ENCODE measurements at regions not wholly inside any gene's neighbourhood (a gene's known extent, or its start where the extent isn't known, plus 50 kb on each side); places are given as distances from the start of the nearest gene placed in this dataset.
A peak's percentile ranks its signal among the peaks of the same experiment; 100 is the strongest.

- H3K36me3 Mint-ChIP-seq = no peaks in the 10 kb centered on the region
- no peak for DNase-seq
- no peaks in the 10 kb centered on the region for H3K27me3 Mint-ChIP-seq
- no peak overlapping the region for H3K4me3 Mint-ChIP-seq
- no peaks in the 10 kb centered on the region for H3K36me3 ChIP-seq (ENCODE audit: control insufficient read depth in 2 of 3, insufficient read depth in 3 of 3, low read length in 3 of 3)
- no peak for ATAC-seq
- H3K27me3 ChIP-seq (ENCODE audit: control insufficient read depth in 2 of 2, insufficient read depth in 2 of 2, low read length in 2 of 2) = no peaks in the 10 kb centered on the region
- no peaks in the 10 kb centered on the region for H3K4me1 ChIP-seq (ENCODE audit: control insufficient read depth in 2 of 2, insufficient read depth in 2 of 2, low read length in 2 of 2)
- POLR2A ChIA-PET = no interaction called here
- CTCF ChIA-PET = no interaction called here
- no peak overlapping the region for H3K27ac ChIP-seq (ENCODE audit: low read depth, low read length)
- no peaks in the 10 kb centered on the region for H3K9me3 ChIP-seq (ENCODE audit: control insufficient read depth in 2 of 3, low read length in 3 of 3)
- H3K9me3 Mint-ChIP-seq = peaks cover 0 to 21% (median 0%) of the 10 kb centered on the region in 11 donors
- H3K4me1 Mint-ChIP-seq = no peaks in the 10 kb centered on the region
- intact Hi-C loops (cut with micrococcal nuclease) = no loop called here
- H3K4me3 ChIP-seq (ENCODE audit: low read length) = no peak overlapping the region
- H3K27ac Mint-ChIP-seq = no peak overlapping the region
Measured at GRCh38 chr4:64533159-64533558, 123.9 kb upstream of the TECRL start.

GRCh38 chr4:64520421-64520820, 111.2 kb upstream of the TECRL start:
- peaks cover 0 to 16% (median 1%) of the 10 kb centered on the region in 11 donors for H3K9me3 Mint-ChIP-seq
- ChIA-PET CTCF (no interaction called here), POLR2A (no interaction called here)
- H3K27me3 Mint-ChIP-seq = no peaks in the 10 kb centered on the region
- no peak overlapping the region for H3K27ac Mint-ChIP-seq
- ATAC-seq (no peak), DNase-seq (no peak)
- Histone ChIP-seq H3K4me1 (ENCODE audit: control insufficient read depth in 2 of 2, insufficient read depth in 2 of 2, low read length in 2 of 2) (no peaks in the 10 kb centered on the region), H3K27me3 (ENCODE audit: control insufficient read depth in 2 of 2, insufficient read depth in 2 of 2, low read length in 2 of 2) (no peaks in the 10 kb centered on the region), H3K27ac (ENCODE audit: low read depth, low read length) (no peak overlapping the region), H3K9me3 (ENCODE audit: control insufficient read depth in 2 of 3, low read length in 3 of 3) (no peaks in the 10 kb centered on the region), H3K36me3 (ENCODE audit: control insufficient read depth in 2 of 3, insufficient read depth in 3 of 3, low read length in 3 of 3) (no peaks in the 10 kb centered on the region), H3K4me3 (ENCODE audit: low read length) (no peak overlapping the region)
- no peaks in the 10 kb centered on the region for H3K36me3 Mint-ChIP-seq
- intact Hi-C loops (cut with micrococcal nuclease) = no loop called here
- no peak overlapping the region for H3K4me3 Mint-ChIP-seq
- H3K4me1 Mint-ChIP-seq = no peaks in the 10 kb centered on the region

GRCh38 chr4:64518600-64518999, 109.3 kb upstream of the TECRL start:
- Mint-ChIP-seq H3K4me1 (no peaks in the 10 kb centered on the region), H3K4me3 (no peak overlapping the region), H3K9me3 (peaks cover 0 to 10% (median 1%) of the 10 kb centered on the region in 11 donors), H3K27ac (no peak overlapping the region), H3K36me3 (no peaks in the 10 kb centered on the region), H3K27me3 (no peaks in the 10 kb centered on the region)
- no peaks in the 10 kb centered on the region for H3K27me3 ChIP-seq (ENCODE audit: control insufficient read depth in 2 of 2, insufficient read depth in 2 of 2, low read length in 2 of 2)
- no peak overlapping the region for H3K4me3 ChIP-seq (ENCODE audit: low read length)
- CTCF ChIA-PET = no interaction called here
- POLR2A ChIA-PET = no interaction called here
- ATAC-seq (no peak), DNase-seq (no peak)
- no peaks in the 10 kb centered on the region for H3K9me3 ChIP-seq (ENCODE audit: control insufficient read depth in 2 of 3, low read length in 3 of 3)
- intact Hi-C loops (cut with micrococcal nuclease) = no loop called here
- H3K4me1 ChIP-seq (ENCODE audit: control insufficient read depth in 2 of 2, insufficient read depth in 2 of 2, low read length in 2 of 2) = no peaks in the 10 kb centered on the region
- H3K36me3 ChIP-seq (ENCODE audit: control insufficient read depth in 2 of 3, insufficient read depth in 3 of 3, low read length in 3 of 3) = no peaks in the 10 kb centered on the region
- H3K27ac ChIP-seq (ENCODE audit: low read depth, low read length) = no peak overlapping the region

GRCh38 chr4:64516176-64516575, 106.9 kb upstream of the TECRL start:
- Histone ChIP-seq H3K27ac (ENCODE audit: low read depth, low read length) (no peak overlapping the region), H3K27me3 (ENCODE audit: control insufficient read depth in 2 of 2, insufficient read depth in 2 of 2, low read length in 2 of 2) (no peaks in the 10 kb centered on the region), H3K36me3 (ENCODE audit: control insufficient read depth in 2 of 3, insufficient read depth in 3 of 3, low read length in 3 of 3) (no peaks in the 10 kb centered on the region), H3K4me3 (ENCODE audit: low read length) (no peak overlapping the region), H3K9me3 (ENCODE audit: control insufficient read depth in 2 of 3, low read length in 3 of 3) (no peaks in the 10 kb centered on the region), H3K4me1 (ENCODE audit: control insufficient read depth in 2 of 2, insufficient read depth in 2 of 2, low read length in 2 of 2) (no peaks in the 10 kb centered on the region)
- Mint-ChIP-seq H3K9me3 (peaks cover 0 to 10% (median 1%) of the 10 kb centered on the region in 11 donors), H3K36me3 (no peaks in the 10 kb centered on the region), H3K27ac (no peak overlapping the region), H3K27me3 (no peaks in the 10 kb centered on the region), H3K4me3 (no peak overlapping the region), H3K4me1 (no peaks in the 10 kb centered on the region)
- DNase-seq (no peak), ATAC-seq (no peak)
- intact Hi-C loops (cut with micrococcal nuclease) = no loop called here
- ChIA-PET POLR2A (no interaction called here), CTCF (no interaction called here)

GRCh38 chr4:64508089-64508488, 98.8 kb upstream of the TECRL start:
- intact Hi-C loops (cut with micrococcal nuclease) = no loop called here
- no peak overlapping the region for H3K27ac Mint-ChIP-seq
- H3K4me3 Mint-ChIP-seq = no peak overlapping the region

GRCh38 chr4:64503945-64504675, 94.9 kb upstream of the TECRL start:
- Mint-ChIP-seq H3K4me1 (no peaks in the 10 kb centered on the region), H3K4me3 (no peak overlapping the region), H3K27ac (no peak overlapping the region), H3K27me3 (no peaks in the 10 kb centered on the region), H3K9me3 (peaks cover 0 to 19% (median 4%) of the 10 kb centered on the region in 11 donors), H3K36me3 (peaks cover 0 to 3% (median 0%) of the 10 kb centered on the region in 5 donors)
- Histone ChIP-seq H3K4me1 (ENCODE audit: control insufficient read depth in 2 of 2, insufficient read depth in 2 of 2, low read length in 2 of 2) (no peaks in the 10 kb centered on the region), H3K36me3 (ENCODE audit: control insufficient read depth in 2 of 3, insufficient read depth in 3 of 3, low read length in 3 of 3) (no peaks in the 10 kb centered on the region), H3K9me3 (ENCODE audit: control insufficient read depth in 2 of 3, low read length in 3 of 3) (peaks cover 0 to 3% (median 0%) of the 10 kb centered on the region in 3 experiments), H3K27ac (ENCODE audit: low read depth, low read length) (no peak overlapping the region), H3K4me3 (ENCODE audit: low read length) (no peak overlapping the region), H3K27me3 (ENCODE audit: control insufficient read depth in 2 of 2, insufficient read depth in 2 of 2, low read length in 2 of 2) (no peaks in the 10 kb centered on the region)
- ChIA-PET CTCF (no interaction called here), POLR2A (no interaction called here)
- intact Hi-C loops (cut with micrococcal nuclease) = no loop called here
- ATAC-seq (no peak), DNase-seq (no peak)

More at GRCh38 chr4:64508089-64508488, 98.8 kb upstream of the TECRL start:
- H3K27me3 ChIP-seq (ENCODE audit: control insufficient read depth in 2 of 2, insufficient read depth in 2 of 2, low read length in 2 of 2) = no peaks in the 10 kb centered on the region
- H3K36me3 ChIP-seq (ENCODE audit: control insufficient read depth in 2 of 3, insufficient read depth in 3 of 3, low read length in 3 of 3) = no peaks in the 10 kb centered on the region
- ChIA-PET CTCF (no interaction called here), POLR2A (no interaction called here)
- H3K27me3 Mint-ChIP-seq = no peaks in the 10 kb centered on the region
- no peaks in the 10 kb centered on the region for H3K4me1 Mint-ChIP-seq
- no peak overlapping the region for H3K4me3 ChIP-seq (ENCODE audit: low read length)
- no peak overlapping the region for H3K27ac ChIP-seq (ENCODE audit: low read depth, low read length)
- H3K9me3 Mint-ChIP-seq = peaks cover 0 to 34% (median 9%) of the 10 kb centered on the region in 11 donors
- DNase-seq (no peak), ATAC-seq (no peak)
- H3K9me3 ChIP-seq (ENCODE audit: control insufficient read depth in 2 of 3, low read length in 3 of 3) = peaks cover 0 to 4% (median 0%) of the 10 kb centered on the region in 3 experiments
- no peaks in the 10 kb centered on the region for H3K4me1 ChIP-seq (ENCODE audit: control insufficient read depth in 2 of 2, insufficient read depth in 2 of 2, low read length in 2 of 2)
- peaks cover 0 to 3% (median 0%) of the 10 kb centered on the region in 5 donors for H3K36me3 Mint-ChIP-seq

- intact Hi-C loops (cut with micrococcal nuclease) = no loop called here
- Histone ChIP-seq H3K27me3 (ENCODE audit: control insufficient read depth in 2 of 2, insufficient read depth in 2 of 2, low read length in 2 of 2) (no peaks in the 10 kb centered on the region), H3K9me3 (ENCODE audit: control insufficient read depth in 2 of 3, low read length in 3 of 3) (peaks cover 0 to 3% (median 0%) of the 10 kb centered on the region in 3 experiments), H3K4me1 (ENCODE audit: control insufficient read depth in 2 of 2, insufficient read depth in 2 of 2, low read length in 2 of 2) (no peaks in the 10 kb centered on the region), H3K27ac (ENCODE audit: low read depth, low read length) (no peak overlapping the region), H3K36me3 (ENCODE audit: control insufficient read depth in 2 of 3, insufficient read depth in 3 of 3, low read length in 3 of 3) (no peaks in the 10 kb centered on the region), H3K4me3 (ENCODE audit: low read length) (no peak overlapping the region)
- ChIA-PET CTCF (no interaction called here), POLR2A (no interaction called here)
- DNase-seq (no peak), ATAC-seq (no peak)
- H3K4me1 Mint-ChIP-seq = no peaks in the 10 kb centered on the region
- H3K27me3 Mint-ChIP-seq = no peaks in the 10 kb centered on the region
- H3K27ac Mint-ChIP-seq = peak overlapping the region in 1 of 9 donors; percentile 41
- peaks cover 0 to 3% (median 0%) of the 10 kb centered on the region in 5 donors for H3K36me3 Mint-ChIP-seq
- peaks cover 0 to 19% (median 4%) of the 10 kb centered on the region in 11 donors for H3K9me3 Mint-ChIP-seq
- no peak overlapping the region for H3K4me3 Mint-ChIP-seq
Measured at GRCh38 chr4:64503416-64503815, 94.2 kb upstream of the TECRL start.
